ENCODE measurements at regions not wholly inside any gene's neighbourhood (a gene's known extent, or its start where the extent isn't known, plus 50 kb on each side); places are given as distances from the start of the nearest gene placed in this dataset.
"Not testable (repeated sequence)": the region's sequence is repeated elsewhere in the genome, so short reads cannot be mapped to it uniquely, and the experiment has no call there.

GRCh38 chr6:34646714-34647113 lies 49.9 kb downstream of the ILRUN start:
- no peak for TF ChIP-seq POLR2A (IDR thresholded peaks at IDR 0.05)
- TF ChIP-seq, protein P1, sequence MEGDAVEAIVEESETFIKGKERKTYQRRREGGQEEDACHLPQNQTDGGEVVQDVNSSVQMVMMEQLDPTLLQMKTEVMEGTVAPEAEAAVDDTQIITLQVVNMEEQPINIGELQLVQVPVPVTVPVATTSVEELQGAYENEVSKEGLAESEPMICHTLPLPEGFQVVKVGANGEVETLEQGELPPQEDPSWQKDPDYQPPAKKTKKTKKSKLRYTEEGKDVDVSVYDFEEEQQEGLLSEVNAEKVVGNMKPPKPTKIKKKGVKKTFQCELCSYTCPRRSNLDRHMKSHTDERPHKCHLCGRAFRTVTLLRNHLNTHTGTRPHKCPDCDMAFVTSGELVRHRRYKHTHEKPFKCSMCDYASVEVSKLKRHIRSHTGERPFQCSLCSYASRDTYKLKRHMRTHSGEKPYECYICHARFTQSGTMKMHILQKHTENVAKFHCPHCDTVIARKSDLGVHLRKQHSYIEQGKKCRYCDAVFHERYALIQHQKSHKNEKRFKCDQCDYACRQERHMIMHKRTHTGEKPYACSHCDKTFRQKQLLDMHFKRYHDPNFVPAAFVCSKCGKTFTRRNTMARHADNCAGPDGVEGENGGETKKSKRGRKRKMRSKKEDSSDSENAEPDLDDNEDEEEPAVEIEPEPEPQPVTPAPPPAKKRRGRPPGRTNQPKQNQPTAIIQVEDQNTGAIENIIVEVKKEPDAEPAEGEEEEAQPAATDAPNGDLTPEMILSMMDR (IDR thresholded peaks at IDR 0.05), result no peak
- TF ChIP-seq POLR2AphosphoS5 (IDR thresholded peaks at IDR 0.05), result no peak
- DNase-seq (ENCODE audit: low spot score in 2 of 2), result no peak
- Histone ChIP-seq H3K4me1 (no peaks in the 10 kb centered on the region), H3K4me3 (no peak overlapping the region), H3K27me3 (no peaks in the 10 kb centered on the region), H3K9me3 (no peaks in the 10 kb centered on the region), H3K27ac (no peak overlapping the region), H3K36me3 (no peaks in the 10 kb centered on the region)
- intact Hi-C loops (cut with DNase I; ENCODE audit: low total_unique reads), result no loop called here

DNA sequence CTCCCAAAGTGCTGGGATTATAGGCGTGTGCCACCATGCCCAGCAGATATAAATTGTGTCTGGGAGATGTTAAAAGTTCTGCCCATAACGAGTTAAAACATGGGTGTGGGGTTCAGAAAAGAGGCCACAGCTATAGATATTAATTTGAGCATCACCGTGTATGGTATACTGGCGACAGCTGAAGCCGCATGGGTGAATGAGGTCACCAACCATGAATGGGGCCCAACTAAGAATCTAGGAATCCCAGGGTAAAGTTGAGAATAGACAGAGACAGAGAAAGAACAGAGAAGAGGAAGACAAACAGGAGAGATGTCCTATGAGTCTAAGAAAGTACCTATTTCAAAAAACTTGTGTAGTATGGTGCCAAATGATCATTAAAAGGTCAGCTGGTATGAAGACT lies 50.9 kb downstream of the ILRUN start:
- intact Hi-C loops (cut with DNase I; ENCODE audit: low total_unique reads), result no loop called here
- no peaks in the 10 kb centered on the region for H3K9me3 ChIP-seq
- no peak overlapping the region for H3K4me3 ChIP-seq
- no peak overlapping the region for H3K27ac ChIP-seq
- H3K4me1 ChIP-seq, result no peaks in the 10 kb centered on the region
- DNase-seq (ENCODE audit: low spot score in 2 of 2), result no peak
- no peak for TF ChIP-seq POLR2A (IDR thresholded peaks at IDR 0.05)
- TF ChIP-seq POLR2AphosphoS5 (IDR thresholded peaks at IDR 0.05), result no peak
- TF ChIP-seq, protein P1 (IDR thresholded peaks at IDR 0.05), result no peak
- no peaks in the 10 kb centered on the region for H3K36me3 ChIP-seq
- no peaks in the 10 kb centered on the region for H3K27me3 ChIP-seq

DNA sequence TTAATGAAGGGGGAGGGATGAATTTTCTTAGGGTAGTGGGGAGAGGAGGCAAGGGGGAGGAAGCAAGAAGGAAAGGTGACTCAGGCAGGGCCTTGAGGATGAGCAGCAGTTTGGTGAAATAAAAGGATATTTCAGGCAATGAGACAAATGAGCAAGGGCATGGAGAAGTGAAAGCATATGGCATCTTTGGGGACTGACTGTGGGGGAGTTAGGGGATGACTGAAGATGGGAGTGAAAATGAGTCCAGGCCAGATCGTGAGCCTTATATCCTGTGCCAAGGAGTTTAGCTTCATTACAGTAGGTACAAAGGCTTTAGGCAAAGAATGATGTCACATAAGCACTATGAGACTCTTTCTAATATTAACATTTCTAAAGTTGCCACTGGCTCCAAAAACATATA lies 51.9 kb downstream of the ILRUN start:
- TF ChIP-seq POLR2A (IDR thresholded peaks at IDR 0.05), result no peak
- TF ChIP-seq, protein P1 (IDR thresholded peaks at IDR 0.05), result no peak
- no peak for TF ChIP-seq POLR2AphosphoS5 (IDR thresholded peaks at IDR 0.05)
- Histone ChIP-seq H3K27me3 (no peaks in the 10 kb centered on the region), H3K4me3 (no peak overlapping the region), H3K4me1 (no peaks in the 10 kb centered on the region), H3K36me3 (no peaks in the 10 kb centered on the region), H3K9me3 (no peaks in the 10 kb centered on the region), H3K27ac (no peak overlapping the region)
- intact Hi-C loops (cut with DNase I; ENCODE audit: low total_unique reads), result no loop called here
- no peak for DNase-seq (ENCODE audit: low spot score in 2 of 2)

GRCh38 chr6:34642427-34642826 lies 54.1 kb downstream of the ILRUN start:
- no peaks in the 10 kb centered on the region for H3K27me3 ChIP-seq
- intact Hi-C loops (cut with DNase I; ENCODE audit: low total_unique reads), result no loop called here
- H3K9me3 ChIP-seq, result no peaks in the 10 kb centered on the region
- H3K4me1 ChIP-seq, result no peaks in the 10 kb centered on the region
- H3K27ac ChIP-seq, result no peak overlapping the region
- no peak overlapping the region for H3K4me3 ChIP-seq
- H3K36me3 ChIP-seq, result no peaks in the 10 kb centered on the region
- DNase-seq (ENCODE audit: low spot score in 2 of 2), result no peak
- no peak for TF ChIP-seq POLR2A (IDR thresholded peaks at IDR 0.05)
- TF ChIP-seq, protein P1 (IDR thresholded peaks at IDR 0.05), result no peak
- TF ChIP-seq POLR2AphosphoS5 (IDR thresholded peaks at IDR 0.05), result no peak

DNA sequence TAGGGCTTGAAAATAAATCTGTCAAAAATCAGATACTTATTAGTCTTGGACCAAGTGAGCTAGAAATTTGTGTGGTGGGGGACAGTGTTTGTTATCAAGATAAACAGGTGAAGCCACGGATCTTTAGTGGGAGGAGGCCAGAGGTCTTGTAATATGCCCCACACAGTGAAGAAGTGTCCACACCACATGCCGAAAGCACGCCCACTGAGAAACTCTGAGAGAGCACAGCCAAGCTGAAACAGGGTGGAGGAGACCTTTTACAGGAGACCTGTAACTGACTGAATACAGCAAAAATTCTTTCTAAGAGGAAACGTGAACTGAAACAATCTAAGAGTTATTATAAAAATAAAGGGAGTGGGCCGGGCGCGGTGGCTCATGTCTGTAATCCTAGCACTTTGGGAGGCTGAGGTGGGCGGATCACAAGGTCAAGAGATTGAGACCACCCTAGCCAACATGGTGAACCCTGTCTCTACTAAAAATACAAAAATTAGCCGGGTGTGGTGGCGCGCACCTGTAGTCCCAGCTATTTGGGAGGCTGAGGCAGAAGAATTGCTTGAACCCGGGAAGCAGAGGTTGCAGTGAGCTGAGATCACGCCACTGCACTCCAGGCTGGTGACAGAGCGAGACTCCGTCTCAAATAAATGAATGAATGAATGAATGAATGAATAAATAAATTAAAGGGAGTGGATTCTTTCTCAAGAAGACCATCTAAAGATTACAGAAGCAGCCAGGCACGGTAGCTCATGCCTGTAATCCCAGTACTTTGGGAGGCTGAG lies 56.3 kb downstream of the ILRUN start:
- H3K27me3 ChIP-seq; intact Hi-C loops (cut with DNase I; ENCODE audit: low total_unique reads); DNase-seq (ENCODE audit: low spot score in 2 of 2); H3K4me1 ChIP-seq; H3K27ac ChIP-seq; H3K36me3 ChIP-seq; H3K9me3 ChIP-seq; H3K4me3 ChIP-seq: not testable (repeated sequence)

Data from breast epithelium (tissue), 4 donors.